ENCODE measurements at regions not wholly inside any gene's neighbourhood (a gene's known extent, or its start where the extent isn't known, plus 50 kb on each side); places are given as distances from the start of the nearest gene placed in this dataset.
"Not testable (repeated sequence)": the region's sequence is repeated elsewhere in the genome, so short reads cannot be mapped to it uniquely, and the experiment has no call there.

GRCh38 chr4:111435986-111436744, 709.1 kb upstream of the FAM241A start:
- Histone ChIP-seq H3K4me1 (ENCODE audit: control insufficient read depth, insufficient read depth, low read length, poor library complexity, severe bottlenecking) (no peaks in the 10 kb centered on the region), H3K9me3 (ENCODE audit: control insufficient read depth, low read length) (no peaks in the 10 kb centered on the region), H3K36me3 (ENCODE audit: control insufficient read depth, insufficient read depth, low read length) (no peaks in the 10 kb centered on the region), H3K27ac (ENCODE audit: insufficient read depth, low read length, poor library complexity, severe bottlenecking) (no peak overlapping the region), H3K4me3 (ENCODE audit: insufficient read depth, low read depth, low read length, poor library complexity, severe bottlenecking) (no peak overlapping the region), H3K27me3 (replicated peaks; ENCODE audit: control insufficient read depth, insufficient read depth, low read length, poor library complexity, severe bottlenecking) (no peaks in the 10 kb centered on the region)
- no peak for DNase-seq

- Histone ChIP-seq H3K27me3 (replicated peaks; ENCODE audit: control insufficient read depth, insufficient read depth, low read length, poor library complexity, severe bottlenecking) (no peaks in the 10 kb centered on the region), H3K27ac (ENCODE audit: insufficient read depth, low read length, poor library complexity, severe bottlenecking) (no peak overlapping the region), H3K4me3 (ENCODE audit: insufficient read depth, low read depth, low read length, poor library complexity, severe bottlenecking) (no peak overlapping the region), H3K9me3 (ENCODE audit: control insufficient read depth, low read length) (no peaks in the 10 kb centered on the region), H3K4me1 (ENCODE audit: control insufficient read depth, insufficient read depth, low read length, poor library complexity, severe bottlenecking) (no peaks in the 10 kb centered on the region), H3K36me3 (ENCODE audit: control insufficient read depth, insufficient read depth, low read length) (no peaks in the 10 kb centered on the region)
- no peak for DNase-seq
These were observed 703.6 kb upstream of the FAM241A start for GRCh38 chr4:111441687-111442086.

GRCh38 chr4:111444836-111445235, 700.4 kb upstream of the FAM241A start:
- not testable (repeated sequence) for H3K9me3 ChIP-seq (ENCODE audit: control insufficient read depth, low read length); H3K27me3 ChIP-seq (replicated peaks; ENCODE audit: control insufficient read depth, insufficient read depth, low read length, poor library complexity, severe bottlenecking); DNase-seq; H3K36me3 ChIP-seq (ENCODE audit: control insufficient read depth, insufficient read depth, low read length); H3K27ac ChIP-seq (ENCODE audit: insufficient read depth, low read length, poor library complexity, severe bottlenecking); H3K4me3 ChIP-seq (ENCODE audit: insufficient read depth, low read depth, low read length, poor library complexity, severe bottlenecking); H3K4me1 ChIP-seq (ENCODE audit: control insufficient read depth, insufficient read depth, low read length, poor library complexity, severe bottlenecking)

DNA sequence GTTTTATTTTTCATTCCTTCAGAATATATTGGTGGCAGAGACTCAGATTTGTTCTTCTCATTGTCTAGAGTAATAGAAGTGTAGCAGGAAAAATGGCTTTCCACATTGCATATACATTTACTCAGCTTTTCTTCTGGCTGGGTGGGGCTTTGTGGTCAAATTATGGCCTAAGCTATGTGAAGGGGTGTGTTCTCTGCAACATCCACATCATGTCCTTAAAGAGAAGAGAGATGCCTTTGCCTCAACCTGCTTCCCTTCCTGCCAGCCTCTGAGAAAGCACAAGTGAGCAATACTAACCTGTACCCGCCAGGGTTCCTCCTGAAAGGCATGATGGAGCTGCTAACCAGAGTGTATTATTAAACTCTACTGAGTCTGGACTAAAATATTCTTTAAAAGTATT, 695.6 kb upstream of the FAM241A start:
- Histone ChIP-seq H3K4me1 (ENCODE audit: control insufficient read depth, insufficient read depth, low read length, poor library complexity, severe bottlenecking) (no peaks in the 10 kb centered on the region), H3K36me3 (ENCODE audit: control insufficient read depth, insufficient read depth, low read length) (no peaks in the 10 kb centered on the region), H3K27me3 (replicated peaks; ENCODE audit: control insufficient read depth, insufficient read depth, low read length, poor library complexity, severe bottlenecking) (no peaks in the 10 kb centered on the region), H3K4me3 (ENCODE audit: insufficient read depth, low read depth, low read length, poor library complexity, severe bottlenecking) (no peak overlapping the region), H3K9me3 (ENCODE audit: control insufficient read depth, low read length) (no peaks in the 10 kb centered on the region), H3K27ac (ENCODE audit: insufficient read depth, low read length, poor library complexity, severe bottlenecking) (no peak overlapping the region)
- DNase-seq, result no peak

DNA sequence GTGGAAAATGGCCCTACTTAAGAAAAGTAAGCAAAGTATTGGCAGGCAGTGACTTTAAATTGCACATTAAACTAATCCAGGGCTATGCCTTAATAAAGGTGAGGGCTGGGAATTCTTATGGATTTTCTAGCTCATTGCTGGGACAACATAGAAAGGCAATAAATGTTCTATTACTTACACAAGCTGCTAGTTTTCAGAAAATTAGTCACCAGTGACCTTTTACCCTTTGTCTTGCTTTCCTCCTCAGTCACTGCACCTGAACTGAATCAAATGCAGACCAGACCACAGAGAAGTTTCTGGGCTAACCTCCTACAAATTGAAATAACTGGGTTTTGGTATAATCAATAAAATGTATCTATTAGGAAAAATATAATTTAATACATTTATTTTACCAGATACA, 694.4 kb upstream of the FAM241A start:
- Histone ChIP-seq H3K27me3 (replicated peaks; ENCODE audit: control insufficient read depth, insufficient read depth, low read length, poor library complexity, severe bottlenecking) (no peaks in the 10 kb centered on the region), H3K4me1 (ENCODE audit: control insufficient read depth, insufficient read depth, low read length, poor library complexity, severe bottlenecking) (no peaks in the 10 kb centered on the region), H3K27ac (ENCODE audit: insufficient read depth, low read length, poor library complexity, severe bottlenecking) (no peak overlapping the region), H3K9me3 (ENCODE audit: control insufficient read depth, low read length) (no peaks in the 10 kb centered on the region), H3K4me3 (ENCODE audit: insufficient read depth, low read depth, low read length, poor library complexity, severe bottlenecking) (no peak overlapping the region), H3K36me3 (ENCODE audit: control insufficient read depth, insufficient read depth, low read length) (no peaks in the 10 kb centered on the region)
- no peak for DNase-seq

GRCh38 chr4:111453216-111453615, 692.0 kb upstream of the FAM241A start:
- H3K27me3 ChIP-seq (replicated peaks; ENCODE audit: control insufficient read depth, insufficient read depth, low read length, poor library complexity, severe bottlenecking), result no peaks in the 10 kb centered on the region
- H3K27ac ChIP-seq (ENCODE audit: insufficient read depth, low read length, poor library complexity, severe bottlenecking), result no peak overlapping the region
- no peak overlapping the region for H3K4me3 ChIP-seq (ENCODE audit: insufficient read depth, low read depth, low read length, poor library complexity, severe bottlenecking)
- no peaks in the 10 kb centered on the region for H3K9me3 ChIP-seq (ENCODE audit: control insufficient read depth, low read length)
- no peaks in the 10 kb centered on the region for H3K4me1 ChIP-seq (ENCODE audit: control insufficient read depth, insufficient read depth, low read length, poor library complexity, severe bottlenecking)
- DNase-seq, result no peak
- H3K36me3 ChIP-seq (ENCODE audit: control insufficient read depth, insufficient read depth, low read length), result no peaks in the 10 kb centered on the region

GRCh38 chr4:111454961-111455360, 690.3 kb upstream of the FAM241A start:
- H3K27me3 ChIP-seq (replicated peaks; ENCODE audit: control insufficient read depth, insufficient read depth, low read length, poor library complexity, severe bottlenecking), result no peaks in the 10 kb centered on the region
- H3K4me3 ChIP-seq (ENCODE audit: insufficient read depth, low read depth, low read length, poor library complexity, severe bottlenecking), result no peak overlapping the region
- no peaks in the 10 kb centered on the region for H3K36me3 ChIP-seq (ENCODE audit: control insufficient read depth, insufficient read depth, low read length)
- no peaks in the 10 kb centered on the region for H3K9me3 ChIP-seq (ENCODE audit: control insufficient read depth, low read length)
- H3K27ac ChIP-seq (ENCODE audit: insufficient read depth, low read length, poor library complexity, severe bottlenecking), result no peak overlapping the region
- H3K4me1 ChIP-seq (ENCODE audit: control insufficient read depth, insufficient read depth, low read length, poor library complexity, severe bottlenecking), result no peaks in the 10 kb centered on the region
- no peak for DNase-seq

DNA sequence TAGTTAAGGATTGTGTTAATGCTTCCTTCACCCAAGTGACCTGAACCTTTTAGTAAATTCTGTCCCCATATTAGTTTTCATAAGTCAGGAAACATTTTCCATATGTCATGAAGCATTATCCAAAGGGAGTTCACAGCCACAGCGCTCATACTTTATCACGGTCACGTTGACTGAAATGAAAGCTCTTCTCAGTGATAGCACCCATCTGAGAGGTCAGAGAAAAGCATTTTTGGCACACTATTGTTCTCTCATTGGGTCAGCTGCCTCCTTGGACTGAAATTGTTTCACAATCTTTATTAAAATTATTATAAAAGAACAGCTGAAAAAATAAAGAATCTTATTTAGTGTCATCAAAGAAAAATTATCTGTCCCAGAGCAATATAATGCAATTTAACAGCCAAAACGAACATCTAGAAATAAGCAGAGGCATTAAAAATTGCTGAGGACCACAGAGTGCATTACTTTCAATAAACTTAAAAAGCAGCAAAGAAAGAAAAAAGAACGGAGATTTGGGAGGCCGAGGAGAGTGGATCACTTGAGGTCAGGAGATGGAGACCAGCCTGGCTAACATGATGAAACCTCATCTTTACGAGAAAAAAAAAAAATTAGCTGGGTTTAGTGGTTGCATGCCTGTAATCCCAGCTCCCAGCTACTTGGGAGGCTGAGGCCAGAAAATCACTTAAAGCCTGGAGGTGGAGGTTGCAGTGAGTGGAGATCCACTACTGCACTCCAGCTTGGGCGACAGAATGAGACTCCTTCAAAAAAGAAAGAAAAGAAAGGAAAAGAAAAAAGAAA, 680.8 kb upstream of the FAM241A start:
- Histone ChIP-seq H3K27ac (ENCODE audit: insufficient read depth, low read length, poor library complexity, severe bottlenecking) (no peak overlapping the region), H3K36me3 (ENCODE audit: control insufficient read depth, insufficient read depth, low read length) (no peaks in the 10 kb centered on the region), H3K4me1 (ENCODE audit: control insufficient read depth, insufficient read depth, low read length, poor library complexity, severe bottlenecking) (no peaks in the 10 kb centered on the region), H3K4me3 (ENCODE audit: insufficient read depth, low read depth, low read length, poor library complexity, severe bottlenecking) (no peak overlapping the region), H3K27me3 (replicated peaks; ENCODE audit: control insufficient read depth, insufficient read depth, low read length, poor library complexity, severe bottlenecking) (no peaks in the 10 kb centered on the region), H3K9me3 (ENCODE audit: control insufficient read depth, low read length) (no peaks in the 10 kb centered on the region)
- no peak for DNase-seq

DNA sequence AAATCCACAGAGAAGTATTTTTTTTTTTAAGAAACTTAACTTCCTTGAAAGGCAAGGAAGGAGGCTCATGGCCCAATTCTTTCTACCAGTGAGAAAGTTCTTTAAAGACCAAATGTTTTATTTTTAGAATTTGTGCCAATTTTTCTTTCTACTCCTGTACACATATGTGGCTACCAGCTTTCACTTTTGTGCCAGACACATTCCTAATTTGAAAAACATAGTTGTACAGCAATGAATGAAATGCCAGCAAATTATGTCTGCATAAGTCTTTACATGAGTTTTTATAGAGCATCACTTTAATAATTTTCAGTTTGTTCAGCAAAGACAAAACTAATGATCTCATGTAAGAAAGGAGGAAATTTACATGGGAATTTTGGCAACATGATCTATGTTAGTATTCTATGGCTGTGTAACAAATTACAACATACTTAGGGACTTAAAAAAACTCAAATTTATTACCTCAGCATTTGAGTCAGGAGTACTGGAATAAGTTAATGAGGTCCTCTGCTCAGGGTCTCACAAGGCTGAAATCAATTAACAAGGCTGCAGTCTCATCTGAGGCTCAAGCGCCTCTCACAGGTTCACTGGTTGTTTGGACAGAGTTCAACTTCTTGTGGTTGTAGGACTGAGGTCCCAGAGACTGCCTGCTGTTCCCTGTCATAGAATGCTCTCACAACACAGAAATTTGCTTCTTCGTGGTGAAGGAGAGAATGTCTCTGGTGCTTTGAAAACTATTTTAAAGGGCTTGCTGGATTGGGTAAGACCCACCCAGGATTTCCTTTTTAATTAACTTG, 678.2 kb upstream of the FAM241A start:
- no peak overlapping the region for H3K27ac ChIP-seq (ENCODE audit: insufficient read depth, low read length, poor library complexity, severe bottlenecking)
- no peaks in the 10 kb centered on the region for H3K9me3 ChIP-seq (ENCODE audit: control insufficient read depth, low read length)
- no peaks in the 10 kb centered on the region for H3K36me3 ChIP-seq (ENCODE audit: control insufficient read depth, insufficient read depth, low read length)
- no peak for DNase-seq
- no peak overlapping the region for H3K4me3 ChIP-seq (ENCODE audit: insufficient read depth, low read depth, low read length, poor library complexity, severe bottlenecking)
- H3K27me3 ChIP-seq (replicated peaks; ENCODE audit: control insufficient read depth, insufficient read depth, low read length, poor library complexity, severe bottlenecking), result no peaks in the 10 kb centered on the region
- H3K4me1 ChIP-seq (ENCODE audit: control insufficient read depth, insufficient read depth, low read length, poor library complexity, severe bottlenecking), result no peaks in the 10 kb centered on the region

- H3K9me3 ChIP-seq (ENCODE audit: control insufficient read depth, low read length), result no peaks in the 10 kb centered on the region
- H3K4me1 ChIP-seq (ENCODE audit: control insufficient read depth, insufficient read depth, low read length, poor library complexity, severe bottlenecking), result no peaks in the 10 kb centered on the region
- no peak for DNase-seq
- H3K27ac ChIP-seq (ENCODE audit: insufficient read depth, low read length, poor library complexity, severe bottlenecking), result no peak overlapping the region
- H3K27me3 ChIP-seq (replicated peaks; ENCODE audit: control insufficient read depth, insufficient read depth, low read length, poor library complexity, severe bottlenecking), result no peaks in the 10 kb centered on the region
- no peak overlapping the region for H3K4me3 ChIP-seq (ENCODE audit: insufficient read depth, low read depth, low read length, poor library complexity, severe bottlenecking)
- no peaks in the 10 kb centered on the region for H3K36me3 ChIP-seq (ENCODE audit: control insufficient read depth, insufficient read depth, low read length)
These were observed 670.3 kb upstream of the FAM241A start for GRCh38 chr4:111475001-111475400.
